ENCODE measurements at regions not wholly inside any gene's neighbourhood (a gene's known extent, or its start where the extent isn't known, plus 50 kb on each side); places are given as distances from the start of the nearest gene placed in this dataset.
A peak's percentile ranks its signal among the peaks of the same experiment; 100 is the strongest.

DNA sequence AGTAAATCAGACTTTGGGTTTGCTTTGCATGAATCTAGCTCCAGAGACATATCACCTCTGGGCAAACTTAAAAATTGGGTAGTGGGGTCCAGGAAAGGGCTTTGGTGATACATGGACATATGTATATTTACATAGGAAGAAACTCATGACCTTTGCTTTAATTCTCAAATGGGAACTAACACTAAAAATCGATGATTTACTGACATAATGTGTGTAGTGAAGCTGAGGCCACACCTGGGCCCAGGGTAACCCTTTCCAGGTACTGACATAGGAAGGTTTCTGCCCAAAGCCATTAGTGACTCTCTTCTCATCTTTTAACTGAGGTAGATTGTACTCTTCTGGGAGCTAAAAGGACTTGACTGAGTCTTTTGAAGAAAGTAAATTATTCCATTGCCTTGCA lies 411.2 kb upstream of the TBL1XR1 start:
- H3K27ac Mint-ChIP-seq (ENCODE audit: unreplicated experiment), result peak overlapping the region; percentile 22
- H3K27me3 Mint-ChIP-seq (ENCODE audit: low read depth), result no peaks in the 10 kb centered on the region
- TF ChIP-seq, protein P1, sequence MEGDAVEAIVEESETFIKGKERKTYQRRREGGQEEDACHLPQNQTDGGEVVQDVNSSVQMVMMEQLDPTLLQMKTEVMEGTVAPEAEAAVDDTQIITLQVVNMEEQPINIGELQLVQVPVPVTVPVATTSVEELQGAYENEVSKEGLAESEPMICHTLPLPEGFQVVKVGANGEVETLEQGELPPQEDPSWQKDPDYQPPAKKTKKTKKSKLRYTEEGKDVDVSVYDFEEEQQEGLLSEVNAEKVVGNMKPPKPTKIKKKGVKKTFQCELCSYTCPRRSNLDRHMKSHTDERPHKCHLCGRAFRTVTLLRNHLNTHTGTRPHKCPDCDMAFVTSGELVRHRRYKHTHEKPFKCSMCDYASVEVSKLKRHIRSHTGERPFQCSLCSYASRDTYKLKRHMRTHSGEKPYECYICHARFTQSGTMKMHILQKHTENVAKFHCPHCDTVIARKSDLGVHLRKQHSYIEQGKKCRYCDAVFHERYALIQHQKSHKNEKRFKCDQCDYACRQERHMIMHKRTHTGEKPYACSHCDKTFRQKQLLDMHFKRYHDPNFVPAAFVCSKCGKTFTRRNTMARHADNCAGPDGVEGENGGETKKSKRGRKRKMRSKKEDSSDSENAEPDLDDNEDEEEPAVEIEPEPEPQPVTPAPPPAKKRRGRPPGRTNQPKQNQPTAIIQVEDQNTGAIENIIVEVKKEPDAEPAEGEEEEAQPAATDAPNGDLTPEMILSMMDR (IDR thresholded peaks at IDR 0.05), result no peak
- peaks cover 2% of the 10 kb centered on the region for H3K36me3 Mint-ChIP-seq (ENCODE audit: low read depth)
- peaks cover 7% of the 10 kb centered on the region for H3K9me3 Mint-ChIP-seq (ENCODE audit: low read depth)
- peaks cover 58% of the 10 kb centered on the region for H3K4me1 Mint-ChIP-seq (ENCODE audit: low read depth)
- no peak for DNase-seq (ENCODE audit: low spot score)
- H3K4me3 Mint-ChIP-seq (ENCODE audit: unreplicated experiment), result no peak overlapping the region

DNA sequence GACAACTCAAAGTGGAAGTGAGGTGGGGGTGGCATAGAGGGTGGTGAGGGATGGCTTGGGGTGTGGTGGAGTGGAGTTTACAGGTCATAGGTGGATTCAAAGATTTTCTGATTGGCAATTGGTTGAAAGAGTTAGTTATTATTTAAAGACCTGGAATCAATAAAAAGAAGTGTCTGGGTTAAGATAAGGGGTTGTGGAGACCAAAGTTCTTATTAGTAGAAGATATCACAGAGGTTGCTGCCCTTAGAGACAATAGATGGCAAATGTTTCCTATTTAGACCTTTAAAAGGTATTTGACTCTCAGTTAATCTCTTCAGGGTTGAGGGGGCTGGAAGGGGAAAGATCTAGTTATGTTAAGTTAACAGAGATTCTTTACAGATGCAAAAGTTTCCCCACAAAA lies 412.3 kb upstream of the TBL1XR1 start:
- Mint-ChIP-seq H3K36me3 (ENCODE audit: low read depth) (peaks cover 2% of the 10 kb centered on the region), H3K4me1 (ENCODE audit: low read depth) (peaks cover 58% of the 10 kb centered on the region), H3K27me3 (ENCODE audit: low read depth) (no peaks in the 10 kb centered on the region), H3K27ac (ENCODE audit: unreplicated experiment) (no peak overlapping the region), H3K4me3 (ENCODE audit: unreplicated experiment) (no peak overlapping the region), H3K9me3 (ENCODE audit: low read depth) (peaks cover 12% of the 10 kb centered on the region)
- TF ChIP-seq, protein P1 (IDR thresholded peaks at IDR 0.05), result no peak
- DNase-seq (ENCODE audit: low spot score), result no peak

DNA sequence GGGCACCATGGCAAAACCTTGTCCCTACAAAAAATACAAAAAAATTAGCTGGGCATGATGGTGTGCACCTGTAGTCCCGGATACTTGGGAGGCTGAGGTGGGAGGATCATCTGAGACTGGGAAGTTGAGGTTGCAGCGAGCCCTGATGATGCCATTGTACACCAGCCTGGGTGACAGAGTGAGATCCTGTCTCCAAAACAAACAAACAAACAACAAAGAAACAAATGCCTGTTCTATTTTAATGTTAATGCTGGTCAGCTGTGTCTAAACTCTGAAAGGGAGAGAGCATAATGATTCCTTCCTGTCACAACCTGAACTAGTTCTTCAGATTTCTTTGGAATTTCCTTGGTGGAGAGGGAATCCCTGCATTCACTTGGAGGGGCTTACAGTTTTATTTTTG lies 413.0 kb upstream of the TBL1XR1 start:
- H3K4me1 Mint-ChIP-seq (ENCODE audit: low read depth), result peaks cover 61% of the 10 kb centered on the region
- peaks cover 2% of the 10 kb centered on the region for H3K36me3 Mint-ChIP-seq (ENCODE audit: low read depth)
- TF ChIP-seq, protein P1 (IDR thresholded peaks at IDR 0.05), result no peak
- DNase-seq (ENCODE audit: low spot score), result no peak
- peaks cover 8% of the 10 kb centered on the region for H3K9me3 Mint-ChIP-seq (ENCODE audit: low read depth)
- no peak overlapping the region for H3K4me3 Mint-ChIP-seq (ENCODE audit: unreplicated experiment)
- H3K27me3 Mint-ChIP-seq (ENCODE audit: low read depth), result no peaks in the 10 kb centered on the region
- no peak overlapping the region for H3K27ac Mint-ChIP-seq (ENCODE audit: unreplicated experiment)

DNA sequence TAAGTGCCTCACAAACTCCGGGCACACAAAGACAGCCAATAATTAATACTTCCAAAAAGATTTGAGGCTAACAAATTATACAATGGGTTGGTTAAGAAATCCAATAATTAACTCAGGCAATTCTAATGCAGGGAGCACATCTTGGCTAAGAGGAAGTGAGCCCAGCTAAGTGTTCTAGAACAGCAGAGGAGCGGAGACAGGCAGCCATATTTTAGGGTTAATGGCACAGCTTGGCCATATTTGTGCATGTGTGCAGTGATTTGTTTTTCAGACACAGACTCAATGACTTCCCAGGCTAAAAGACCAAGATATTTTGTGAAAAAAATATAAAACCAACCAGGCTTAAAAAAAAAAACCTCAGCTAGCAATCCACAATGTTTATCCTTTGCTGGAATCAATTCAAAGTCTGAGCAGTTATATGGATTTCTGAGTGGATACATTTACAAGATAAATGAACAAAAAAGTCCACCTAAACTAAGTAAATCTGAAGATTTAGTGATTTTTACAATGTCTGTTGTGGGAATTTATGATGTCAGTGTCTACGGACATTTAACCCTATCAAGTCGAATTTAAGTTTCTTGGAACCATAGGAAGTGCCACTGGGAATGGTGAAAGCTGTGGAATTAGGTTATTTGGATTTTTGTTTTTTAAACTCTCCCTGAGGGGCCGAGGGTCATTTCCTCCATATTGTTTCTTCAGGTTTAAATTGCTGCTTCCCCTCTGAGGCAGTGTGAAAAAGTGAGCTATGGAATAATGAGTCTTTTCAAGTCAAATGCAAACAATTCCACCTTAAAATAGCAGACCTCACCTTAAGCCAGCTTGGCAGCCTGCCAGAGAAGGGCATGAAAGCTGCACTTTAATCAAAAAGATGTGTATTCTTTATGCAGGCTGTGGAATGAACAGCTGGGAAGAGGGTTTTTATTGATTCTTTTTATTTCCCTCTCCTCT lies 413.7 kb upstream of the TBL1XR1 start:
- TF ChIP-seq, protein P1 (IDR thresholded peaks at IDR 0.05), result no peak
- peaks cover 5% of the 10 kb centered on the region for H3K9me3 Mint-ChIP-seq (ENCODE audit: low read depth)
- H3K27ac Mint-ChIP-seq (ENCODE audit: unreplicated experiment), result peak overlapping the region; percentile 71
- H3K27me3 Mint-ChIP-seq (ENCODE audit: low read depth), result no peaks in the 10 kb centered on the region
- peaks cover 68% of the 10 kb centered on the region for H3K4me1 Mint-ChIP-seq (ENCODE audit: low read depth)
- no peaks in the 10 kb centered on the region for H3K36me3 Mint-ChIP-seq (ENCODE audit: low read depth)
- H3K4me3 Mint-ChIP-seq (ENCODE audit: unreplicated experiment), result no peak overlapping the region
- DNase-seq (ENCODE audit: low spot score), result no peak

DNA sequence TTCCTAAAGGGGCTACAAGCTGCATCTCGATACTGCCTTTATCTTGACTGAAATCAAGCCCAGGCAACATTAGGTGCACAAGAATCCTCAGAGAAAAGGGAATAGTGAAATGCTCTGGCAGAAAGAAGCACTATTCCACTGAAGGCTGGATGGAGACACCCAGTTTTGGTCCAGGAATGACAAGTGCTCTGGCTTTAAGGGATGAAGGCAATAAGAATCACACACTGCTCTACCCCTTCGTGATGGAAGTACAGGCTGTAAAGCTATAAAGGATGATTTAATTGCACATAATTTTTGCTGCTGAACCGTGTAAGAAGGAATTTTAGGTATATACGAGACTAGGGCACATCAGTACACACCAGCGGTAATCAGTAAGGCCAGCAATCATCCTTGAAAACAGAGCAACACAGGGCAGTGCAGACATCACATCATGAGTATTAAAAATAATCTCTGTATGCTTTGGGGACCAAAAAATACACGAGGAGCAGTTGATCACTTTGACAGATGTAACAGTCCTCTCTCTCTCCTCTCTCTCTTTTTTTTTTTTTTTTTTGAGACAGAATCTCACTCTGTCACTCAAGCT lies 414.6 kb upstream of the TBL1XR1 start:
- TF ChIP-seq, protein P1 (IDR thresholded peaks at IDR 0.05), result no peak
- Mint-ChIP-seq H3K9me3 (ENCODE audit: low read depth) (peaks cover 5% of the 10 kb centered on the region), H3K4me3 (ENCODE audit: unreplicated experiment) (no peak overlapping the region), H3K4me1 (ENCODE audit: low read depth) (peaks cover 70% of the 10 kb centered on the region), H3K36me3 (ENCODE audit: low read depth) (no peaks in the 10 kb centered on the region), H3K27ac (ENCODE audit: unreplicated experiment) (peak overlapping the region; percentile 71), H3K27me3 (ENCODE audit: low read depth) (no peaks in the 10 kb centered on the region)
- no peak for DNase-seq (ENCODE audit: low spot score)

Measured in chondrocyte (in vitro differentiated cells).